ENCODE measurements at regions not wholly inside any gene's neighbourhood (a gene's known extent, or its start where the extent isn't known, plus 50 kb on each side); places are given as distances from the start of the nearest gene placed in this dataset.
"Not testable (repeated sequence)": the region's sequence is repeated elsewhere in the genome, so short reads cannot be mapped to it uniquely, and the experiment has no call there.

GRCh38 chr12:40431169-40431568 lies 206.4 kb downstream of the LRRK2 start:
- DNase-seq: no peak

GRCh38 chr12:40435251-40435650 lies 210.5 kb downstream of the LRRK2 start:
- no peak for DNase-seq

GRCh38 chr12:40435951-40436350 lies 211.2 kb downstream of the LRRK2 start:
- DNase-seq: no peak

DNA sequence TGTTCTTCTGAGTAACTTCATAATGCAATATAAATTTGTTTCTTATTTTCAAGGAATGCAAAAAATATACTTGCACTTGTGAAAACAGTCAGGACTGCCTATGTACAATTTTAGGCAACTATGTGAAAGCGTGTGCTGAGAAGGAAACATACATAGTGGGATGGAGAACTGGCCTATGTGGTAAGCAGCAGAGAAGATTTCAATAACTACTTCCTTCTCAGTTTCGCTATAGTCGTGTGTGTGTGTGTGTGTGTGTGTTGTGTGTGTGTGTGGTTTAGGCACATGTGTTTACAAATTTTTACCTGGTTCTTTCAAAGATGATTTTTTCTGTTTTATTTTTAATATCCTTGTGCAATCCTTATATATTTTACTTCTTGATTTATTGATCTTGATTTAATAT lies 211.8 kb downstream of the LRRK2 start:
- DNase-seq: no peak

DNA sequence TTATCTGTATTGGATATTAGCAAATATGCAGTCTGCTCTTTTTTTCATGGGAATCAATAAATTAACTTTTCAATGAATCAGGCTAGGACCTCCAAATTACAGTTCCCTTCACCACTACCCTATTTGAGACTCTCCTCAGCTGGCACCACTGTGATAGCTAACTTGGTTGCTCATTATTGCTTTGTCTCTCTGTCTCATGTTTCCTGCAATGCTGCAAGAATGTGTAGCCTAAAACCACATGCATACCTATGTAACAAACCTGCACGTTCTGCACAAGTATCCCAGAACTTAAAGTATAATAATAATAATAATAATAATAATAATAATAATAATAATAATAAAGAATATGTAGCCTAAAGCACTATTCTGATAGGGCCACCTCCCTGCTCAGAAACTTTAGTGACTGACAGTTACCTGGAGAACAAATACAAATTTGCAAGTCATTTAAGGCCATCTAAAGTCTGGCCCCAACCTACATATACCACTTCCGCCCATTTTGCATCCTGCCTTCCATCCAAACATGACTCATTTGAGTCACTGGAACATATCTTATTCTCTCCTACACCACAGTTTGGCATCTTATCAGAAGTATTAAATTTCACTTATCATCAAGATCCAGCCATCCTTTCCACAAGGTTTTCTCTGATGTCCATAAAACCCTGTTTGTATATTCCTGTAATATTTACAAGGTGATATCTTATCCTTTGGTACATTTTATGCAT lies 215.1 kb downstream of the LRRK2 start:
- DNase-seq: no peak

- DNase-seq: no peak
These were observed 219.4 kb downstream of the LRRK2 start for GRCh38 chr12:40444174-40444573.

- DNase-seq: peak; percentile 0
These were observed 221.6 kb downstream of the LRRK2 start for GRCh38 chr12:40446385-40446784.

- DNase-seq: not testable (repeated sequence)
These were observed 223.7 kb downstream of the LRRK2 start for GRCh38 chr12:40448523-40448922.

GRCh38 chr12:40451661-40452060 lies 226.9 kb downstream of the LRRK2 start:
- no peak for DNase-seq

DNA sequence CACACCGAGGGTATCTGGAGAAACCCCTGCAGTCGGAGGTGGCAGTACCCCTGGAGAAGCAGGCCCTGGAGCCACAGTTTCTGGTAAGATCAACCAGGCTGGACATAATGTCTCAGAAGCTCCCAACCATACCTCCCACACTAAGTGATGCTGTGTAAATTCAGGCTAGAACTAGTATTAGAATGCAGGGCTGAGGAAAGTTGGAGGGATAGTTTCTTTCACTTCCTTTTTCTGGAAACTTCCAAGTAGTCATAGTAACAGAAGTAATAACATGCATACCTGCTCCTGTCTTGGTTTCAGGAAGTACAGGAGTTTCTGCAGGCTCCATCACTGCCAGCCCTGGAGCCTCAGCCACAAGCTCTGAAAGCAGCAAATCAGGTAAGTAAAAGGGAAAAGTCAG lies 228.1 kb upstream of the CNTN1 start:
- DNase-seq: no peak

DNA sequence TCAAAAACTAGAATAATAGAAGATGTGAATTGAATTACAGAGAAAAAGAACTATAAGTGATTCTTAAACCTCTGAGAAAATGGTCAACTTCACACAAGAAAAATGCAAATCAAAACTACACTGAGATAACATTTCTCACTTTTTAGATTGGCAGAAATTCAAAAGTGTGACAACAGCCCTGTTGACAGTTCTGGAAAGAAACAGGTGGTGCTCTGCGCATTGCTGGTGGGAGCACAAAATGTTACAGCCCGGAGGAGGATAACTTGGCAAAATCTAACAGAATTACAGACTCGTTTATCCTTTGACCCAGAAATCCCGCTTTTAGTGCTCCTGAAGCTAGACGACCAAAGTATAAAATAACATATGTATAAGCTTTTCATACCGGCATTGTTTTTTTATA lies 222.5 kb upstream of the CNTN1 start:
- no peak for DNase-seq

- no peak for DNase-seq
These were observed 218.3 kb upstream of the CNTN1 start for GRCh38 chr12:40473962-40474361.

GRCh38 chr12:40474630-40475029 lies 217.6 kb upstream of the CNTN1 start:
- no peak for DNase-seq

GRCh38 chr12:40499856-40500255 lies 192.4 kb upstream of the CNTN1 start:
- no peak for DNase-seq

DNA sequence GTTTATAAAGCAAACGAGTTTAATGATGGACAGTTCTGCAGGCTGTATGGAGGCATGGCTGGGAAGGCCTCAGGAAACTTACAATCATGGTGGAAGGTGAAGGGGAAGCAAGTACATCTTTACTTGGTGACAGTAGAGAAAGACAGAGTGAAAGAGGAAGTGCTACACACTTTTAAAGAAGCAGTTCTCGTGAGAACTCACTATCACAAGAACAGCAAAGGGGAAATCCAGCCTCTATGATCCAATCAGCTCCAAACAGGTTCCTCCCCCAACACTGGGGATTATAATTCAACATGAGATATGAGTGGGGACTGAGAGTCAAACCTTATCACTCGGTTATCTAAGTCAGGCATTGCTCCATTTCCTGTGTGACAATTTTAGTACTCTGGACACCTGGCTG lies 189.9 kb upstream of the CNTN1 start:
- no peak for DNase-seq

DNA sequence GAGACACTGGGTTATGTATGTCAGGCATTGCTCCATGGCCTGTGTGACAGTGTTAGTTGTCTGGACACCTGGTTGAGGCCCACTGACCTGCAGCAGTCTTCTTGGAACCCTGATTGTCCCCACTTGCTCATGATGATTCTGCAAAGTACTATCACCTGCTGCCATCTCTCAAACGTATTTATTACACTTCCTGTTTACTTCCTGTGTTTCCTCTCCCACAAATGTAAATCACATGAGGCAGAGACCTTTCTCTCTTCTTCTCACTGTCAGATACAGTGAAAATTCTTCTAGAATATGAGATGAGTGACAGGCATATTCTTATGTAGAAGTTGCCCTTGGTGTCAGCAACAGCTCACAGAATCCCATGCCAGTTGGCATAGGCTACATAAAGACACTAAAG lies 186.9 kb upstream of the CNTN1 start:
- DNase-seq: no peak

DNA sequence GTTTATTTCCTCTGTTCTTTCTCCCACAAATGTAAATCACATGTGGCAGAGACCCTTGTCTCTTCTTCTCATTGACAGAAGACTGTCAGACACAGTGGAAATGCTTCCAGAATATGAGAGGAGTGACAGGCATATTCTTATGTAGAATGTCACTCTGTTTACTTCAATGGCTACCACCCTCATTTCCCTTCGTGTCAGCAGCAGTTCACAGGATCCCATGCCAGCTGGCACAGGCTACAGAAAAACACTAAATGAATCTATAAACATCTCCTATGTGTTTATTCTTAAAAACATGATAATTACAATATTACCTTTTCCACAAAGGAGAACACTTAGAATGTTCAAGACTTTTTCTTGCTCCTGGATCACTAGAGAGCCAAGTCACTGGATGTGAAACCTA lies 183.8 kb upstream of the CNTN1 start:
- DNase-seq: no peak

DNA sequence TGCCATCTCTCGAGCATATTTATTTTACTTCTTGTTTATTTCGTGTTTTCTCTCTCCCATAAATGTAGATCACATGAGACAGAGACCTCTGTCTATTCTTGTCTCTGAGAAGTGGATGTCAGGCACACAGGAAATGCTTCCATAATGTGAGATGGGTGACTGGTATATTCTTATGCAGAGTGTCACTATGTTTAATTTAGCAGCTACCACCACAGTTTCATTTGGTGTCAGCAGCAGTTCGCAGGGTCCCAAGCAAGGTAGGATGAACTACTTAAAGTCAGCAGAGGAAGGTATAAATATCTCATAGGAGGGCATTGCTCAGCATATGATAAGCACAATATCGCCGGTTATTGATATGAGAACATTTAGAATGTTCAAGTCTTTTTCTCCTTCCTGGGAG lies 180.9 kb upstream of the CNTN1 start:
- no peak for DNase-seq

DNA sequence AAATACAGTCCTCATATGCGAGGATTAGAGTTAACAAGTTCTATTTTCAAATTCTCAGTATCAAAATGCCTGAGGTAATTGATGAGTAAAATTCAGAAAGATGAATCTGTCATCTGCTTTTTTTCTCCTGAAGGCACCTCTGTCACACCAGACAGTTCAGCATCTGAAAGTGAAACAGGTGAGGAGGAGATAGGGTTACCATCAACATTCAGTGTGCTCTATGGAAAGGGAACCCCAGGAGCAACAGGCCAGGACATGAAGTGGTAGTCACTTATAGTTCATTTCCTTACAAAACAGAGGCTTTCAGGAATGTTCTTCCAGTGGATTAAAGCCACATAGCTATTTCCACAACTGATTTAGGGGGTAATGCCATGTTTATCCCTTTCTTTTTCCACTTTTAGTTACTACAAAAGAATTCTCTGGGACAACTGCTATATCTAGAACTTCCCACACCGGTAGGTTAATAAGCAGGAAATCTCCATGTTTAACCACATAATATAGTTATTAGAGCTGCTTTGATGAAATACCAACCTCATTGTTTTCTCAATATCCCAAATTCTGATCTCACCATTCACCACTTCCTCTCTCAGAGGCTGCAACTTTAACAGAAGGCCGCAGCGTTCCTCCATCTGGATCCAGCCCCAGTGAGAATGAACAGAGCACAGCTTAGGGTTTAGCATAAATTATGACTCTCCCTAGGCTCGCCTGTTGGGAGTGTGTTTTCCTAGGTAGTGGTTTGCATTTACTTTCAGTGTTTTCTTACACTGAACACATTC lies 177.0 kb upstream of the CNTN1 start:
- DNase-seq: peak; percentile 1

- no peak for DNase-seq
These were observed 169.4 kb upstream of the CNTN1 start for GRCh38 chr12:40522837-40523236.

DNA sequence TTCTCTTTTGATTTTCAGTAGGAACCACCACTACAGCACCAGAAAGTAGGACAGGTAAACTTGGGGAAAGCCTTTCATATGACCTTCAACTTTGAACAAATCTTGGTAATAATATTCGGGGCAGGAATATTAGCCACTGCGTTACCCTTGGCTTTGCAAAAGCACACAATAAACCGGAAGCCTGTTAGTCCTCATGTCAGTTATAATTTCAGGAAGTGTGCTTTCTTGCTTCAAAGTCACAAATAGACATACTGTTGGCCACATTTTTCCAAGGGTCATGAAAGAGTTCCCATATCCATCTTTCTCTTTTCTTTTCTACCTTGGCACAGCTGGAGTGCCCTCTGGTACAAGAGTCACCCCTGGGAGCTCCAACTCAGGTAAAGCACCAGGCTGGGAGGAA lies 167.2 kb upstream of the CNTN1 start:
- no peak for DNase-seq

GRCh38 chr12:40534828-40535227 lies 157.4 kb upstream of the CNTN1 start:
- DNase-seq: no peak

DNA sequence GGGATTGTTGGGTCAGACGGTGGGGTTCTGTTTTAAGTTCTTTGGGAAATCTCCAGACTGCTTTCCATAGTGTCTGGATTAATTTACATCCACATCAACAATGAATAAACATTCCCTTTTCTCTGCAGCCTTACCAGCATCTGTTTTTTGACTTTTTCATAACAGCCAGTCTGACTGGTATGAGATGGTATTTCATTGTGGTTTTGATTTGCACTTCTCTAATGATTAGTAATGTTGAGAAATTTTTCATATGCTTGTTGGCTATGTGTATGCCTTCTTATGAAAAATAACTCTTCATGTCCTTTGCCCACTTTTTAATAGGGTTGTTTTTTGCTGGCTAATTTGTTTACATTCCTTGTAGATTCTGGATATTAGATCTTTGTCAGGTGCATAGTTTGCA lies 140.8 kb upstream of the CNTN1 start:
- DNase-seq: no peak

- no peak for DNase-seq
These were observed 139.4 kb upstream of the CNTN1 start for GRCh38 chr12:40552868-40553267.

GRCh38 chr12:40557980-40558379 lies 134.3 kb upstream of the CNTN1 start:
- DNase-seq: no peak
